GM23338 (cell line): ENCODE measurements at regions not wholly inside any gene's neighbourhood (a gene's known extent, or its start where the extent isn't known, plus 50 kb on each side); places are given as distances from the start of the nearest gene placed in this dataset.

ENCODE experiments used
- ATAC-seq: fragments of 200-7000 bp; cut with Tn5 transposase; 3 replicates; pipeline ENCODE4 v1.9.1; 2020
- DNase-seq: peaks from one replicate; pipeline ENCODE4 v3.0.0-alpha.2; 2015; ENCODE audit warnings: low spot score
- H2AFZ ChIP-seq: fragments of 200-600 bp; sonication (generic); 2 replicates; pipeline ENCODE4 v1.8.0; 2016; ENCODE audit warnings: antibody characterized with exemption, mild to moderate bottlenecking, moderate library complexity
- H3F3A ChIP-seq: fragments of 200-600 bp; sonication (generic); replicated peaks from 2 replicates; pipeline ENCODE4 v1.8.0; 2017; ENCODE audit warnings: antibody characterized with exemption, mixed run types, low read depth
- H3K27ac ChIP-seq: fragments of 200-600 bp; sonication (generic); 2 replicates; pipeline ENCODE4 v1.6.1; 2016; ENCODE audit warnings: low read depth
- H3K27me3 ChIP-seq: fragments of 200-600 bp; sonication (generic); 2 replicates; pipeline ENCODE4 v1.8.0; 2016; ENCODE audit warnings: mild to moderate bottlenecking, mixed run types, moderate library complexity; ENCODE audit not compliant: insufficient read depth
- H3K36me3 ChIP-seq: fragments of 200-600 bp; sonication (generic); 2 replicates; pipeline ENCODE4 v1.8.0; 2016; ENCODE audit warnings: mild to moderate bottlenecking; ENCODE audit not compliant: insufficient read depth
- H3K4me1 ChIP-seq: fragments of 200-600 bp; sonication (generic); 2 replicates; pipeline ENCODE4 v1.8.0; 2016; ENCODE audit warnings: mild to moderate bottlenecking, moderate library complexity; ENCODE audit not compliant: insufficient read depth
- H3K4me2 ChIP-seq: fragments of 200-600 bp; sonication (generic); 2 replicates; pipeline ENCODE4 v1.7.1; 2017; ENCODE audit warnings: mixed run types
- H3K4me3 ChIP-seq: fragments of 200-600 bp; sonication (generic); 2 replicates; pipeline ENCODE4 v1.6.1; 2016; ENCODE audit warnings: mixed run types
- H3K79me2 ChIP-seq: fragments of 200-600 bp; sonication (generic); replicated peaks from 2 replicates; pipeline ENCODE4 v1.8.0; 2017; ENCODE audit warnings: mild to moderate bottlenecking; ENCODE audit not compliant: insufficient read depth
- H3K9me2 ChIP-seq: fragments of 200-600 bp; sonication (generic); 2 replicates; pipeline ENCODE4 v1.8.0; 2017; ENCODE audit not compliant: insufficient read depth
- H4K20me1 ChIP-seq: fragments of 200-600 bp; sonication (generic); replicated peaks from 2 replicates; pipeline ENCODE4 v1.8.0; 2017; ENCODE audit warnings: mild to moderate bottlenecking; ENCODE audit not compliant: insufficient read depth
- H3K27ac Mint-ChIP-seq: 2 replicates; pipeline ENCODE4 v1.8.0; 2020; ENCODE audit warnings: inconsistent platforms, mild to moderate bottlenecking, moderate library complexity, mixed read lengths
- H3K27me3 Mint-ChIP-seq: 3 replicates; pipeline ENCODE4 v1.8.0; 2022; ENCODE audit warnings: low read depth, mild to moderate bottlenecking, moderate library complexity, mixed read lengths, inconsistent platforms; ENCODE audit not compliant: insufficient read depth, poor library complexity
- H3K36me3 Mint-ChIP-seq: 3 replicates; pipeline ENCODE4 v1.8.0; 2021; ENCODE audit warnings: low read depth, mild to moderate bottlenecking, inconsistent platforms, moderate library complexity, mixed read lengths
- H3K4me1 Mint-ChIP-seq: 3 replicates; pipeline ENCODE4 v1.8.0; 2020; ENCODE audit warnings: mild to moderate bottlenecking, inconsistent platforms, mixed read lengths
- H3K4me3 Mint-ChIP-seq: 3 replicates; pipeline ENCODE4 v1.8.0; 2021; ENCODE audit warnings: moderate library complexity, mild to moderate bottlenecking, inconsistent platforms, mixed read lengths
- H3K9me3 Mint-ChIP-seq: 3 replicates; pipeline ENCODE4 v1.8.0; 2020; ENCODE audit warnings: moderate library complexity, mild to moderate bottlenecking, inconsistent platforms, mixed read lengths
- CREB1 ChIP-seq: fragments of 250-450 bp; sonication (Bioruptor Pico); IDR thresholded peaks from 2 replicates; pipeline ENCODE4 v1.5.0; 2020; ENCODE audit warnings: low read depth, mild to moderate bottlenecking, moderate library complexity
- CTCF ChIP-seq, 2 experiments: fragments of 200-600 bp in 1 of 2; sonication (generic) in 1 of 2; conservative IDR thresholded peaks; 2 replicates each; pipeline versions ENCODE4 v1.5.1 to v1.6.1; 2016 to 2017; ENCODE audit warnings: antibody characterized with exemption in 2 of 2, low read depth in 2 of 2, mild to moderate bottlenecking in 2 of 2, moderate library complexity in 1 of 2
- EZH2 ChIP-seq: fragments of 200-600 bp; sonication (generic); IDR thresholded peaks from one replicate; pipeline ENCODE4 v1.8.0; 2017; ENCODE audit warnings: antibody characterized with exemption, mild to moderate bottlenecking, low read depth; ENCODE audit not compliant: unreplicated experiment
- EZH2phosphoT487 ChIP-seq: fragments of 200-600 bp; sonication (generic); IDR thresholded peaks from one replicate; pipeline ENCODE4 v1.8.1; 2018; ENCODE audit warnings: antibody characterized with exemption; ENCODE audit not compliant: unreplicated experiment
- JUNB ChIP-seq: IDR thresholded peaks from one replicate; pipeline ENCODE4 v1.6.1; 2016; ENCODE audit warnings: antibody characterized with exemption; ENCODE audit not compliant: unreplicated experiment
- NANOG ChIP-seq: IDR thresholded peaks from 2 replicates; pipeline ENCODE4 v1.6.1; 2016; ENCODE audit warnings: antibody characterized with exemption, borderline replicate concordance
- POLR2AphosphoS5 ChIP-seq: IDR thresholded peaks from 2 replicates; pipeline ENCODE4 v1.6.1; 2016; ENCODE audit warnings: antibody characterized with exemption, low read depth
- STAT1 ChIP-seq: IDR thresholded peaks from one replicate; pipeline ENCODE4 v1.6.1; 2016; ENCODE audit warnings: antibody characterized with exemption; ENCODE audit not compliant: unreplicated experiment
- ZNF114 ChIP-seq: fragments of 250-450 bp; sonication (Bioruptor Pico); IDR thresholded peaks from 2 replicates; pipeline ENCODE4 v1.5.0; 2020; ENCODE audit warnings: mild to moderate bottlenecking, moderate library complexity
- ZNF331 ChIP-seq: fragments of 250-450 bp; sonication (Bioruptor Pico); IDR thresholded peaks from 2 replicates; pipeline ENCODE4 v1.5.0; 2020; ENCODE audit warnings: low read depth, mild to moderate bottlenecking, moderate library complexity
- ZNF462 ChIP-seq: fragments of 250-450 bp; sonication (Bioruptor Pico); IDR thresholded peaks from 2 replicates; pipeline ENCODE4 v1.5.0; 2020; ENCODE audit warnings: mild to moderate bottlenecking, moderate library complexity
- TF ChIP-seq, protein P1 (sequence below): IDR thresholded peaks from 2 replicates; pipeline ENCODE4 v1.6.1; 2016; ENCODE audit warnings: antibody characterized with exemption
- TF ChIP-seq, protein P2 (sequence below): IDR thresholded peaks from one replicate; pipeline ENCODE4 v1.6.1; 2018; ENCODE audit warnings: antibody characterized with exemption; ENCODE audit not compliant: unreplicated experiment

DNA sequence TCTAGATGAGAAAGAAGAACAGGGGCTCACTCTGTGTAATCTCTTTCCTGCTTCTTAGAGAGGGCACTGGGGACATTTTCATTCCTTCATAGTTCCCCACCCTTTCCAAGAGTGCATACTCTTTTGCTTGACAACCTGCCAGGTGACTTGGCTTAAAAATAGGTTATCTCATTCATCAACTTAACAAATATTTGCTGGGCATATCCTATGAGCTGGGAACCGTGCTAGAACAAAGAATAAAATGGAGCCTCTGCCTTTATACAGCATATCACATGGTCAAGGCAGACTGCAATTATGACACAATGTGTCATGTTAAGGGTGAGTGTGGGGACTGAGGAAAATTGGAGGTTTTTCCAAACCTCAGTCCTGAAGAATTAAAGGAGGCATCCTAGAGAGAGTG lies 209.8 kb upstream of the FOXA2 start:
- no peak for ATAC-seq
- no peak overlapping the region for H3K27ac Mint-ChIP-seq

More for the DNA sequence above, 209.8 kb upstream of the FOXA2 start:
- no peaks in the 10 kb centered on the region for H4K20me1 ChIP-seq
- no peaks in the 10 kb centered on the region for H3K36me3 ChIP-seq
- Mint-ChIP-seq H3K4me1 (peaks cover 6% of the 10 kb centered on the region; the same call in 2 of the 3 replicates), H3K4me3 (no peak overlapping the region), H3K27me3 (peaks cover 2% of the 10 kb centered on the region), H3K9me3 (no peaks in the 10 kb centered on the region), H3K36me3 (no peaks in the 10 kb centered on the region)
- H3K27me3 ChIP-seq: no peaks in the 10 kb centered on the region
- TF ChIP-seq, protein P1, sequence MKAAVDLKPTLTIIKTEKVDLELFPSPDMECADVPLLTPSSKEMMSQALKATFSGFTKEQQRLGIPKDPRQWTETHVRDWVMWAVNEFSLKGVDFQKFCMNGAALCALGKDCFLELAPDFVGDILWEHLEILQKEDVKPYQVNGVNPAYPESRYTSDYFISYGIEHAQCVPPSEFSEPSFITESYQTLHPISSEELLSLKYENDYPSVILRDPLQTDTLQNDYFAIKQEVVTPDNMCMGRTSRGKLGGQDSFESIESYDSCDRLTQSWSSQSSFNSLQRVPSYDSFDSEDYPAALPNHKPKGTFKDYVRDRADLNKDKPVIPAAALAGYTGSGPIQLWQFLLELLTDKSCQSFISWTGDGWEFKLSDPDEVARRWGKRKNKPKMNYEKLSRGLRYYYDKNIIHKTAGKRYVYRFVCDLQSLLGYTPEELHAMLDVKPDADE: no peak
- TF ChIP-seq CREB1 (CRISPR knock-in tag): no peak
- TF ChIP-seq JUNB: no peak
- TF ChIP-seq EZH2: no peak
- no peak for TF ChIP-seq ZNF114
- TF ChIP-seq CTCF (conservative IDR thresholded peaks at IDR 0.05; ENCODE audit: low read depth in 2 of 2): no peak
- TF ChIP-seq NANOG: no peak
- no peak for TF ChIP-seq EZH2phosphoT487
- TF ChIP-seq, protein P2, sequence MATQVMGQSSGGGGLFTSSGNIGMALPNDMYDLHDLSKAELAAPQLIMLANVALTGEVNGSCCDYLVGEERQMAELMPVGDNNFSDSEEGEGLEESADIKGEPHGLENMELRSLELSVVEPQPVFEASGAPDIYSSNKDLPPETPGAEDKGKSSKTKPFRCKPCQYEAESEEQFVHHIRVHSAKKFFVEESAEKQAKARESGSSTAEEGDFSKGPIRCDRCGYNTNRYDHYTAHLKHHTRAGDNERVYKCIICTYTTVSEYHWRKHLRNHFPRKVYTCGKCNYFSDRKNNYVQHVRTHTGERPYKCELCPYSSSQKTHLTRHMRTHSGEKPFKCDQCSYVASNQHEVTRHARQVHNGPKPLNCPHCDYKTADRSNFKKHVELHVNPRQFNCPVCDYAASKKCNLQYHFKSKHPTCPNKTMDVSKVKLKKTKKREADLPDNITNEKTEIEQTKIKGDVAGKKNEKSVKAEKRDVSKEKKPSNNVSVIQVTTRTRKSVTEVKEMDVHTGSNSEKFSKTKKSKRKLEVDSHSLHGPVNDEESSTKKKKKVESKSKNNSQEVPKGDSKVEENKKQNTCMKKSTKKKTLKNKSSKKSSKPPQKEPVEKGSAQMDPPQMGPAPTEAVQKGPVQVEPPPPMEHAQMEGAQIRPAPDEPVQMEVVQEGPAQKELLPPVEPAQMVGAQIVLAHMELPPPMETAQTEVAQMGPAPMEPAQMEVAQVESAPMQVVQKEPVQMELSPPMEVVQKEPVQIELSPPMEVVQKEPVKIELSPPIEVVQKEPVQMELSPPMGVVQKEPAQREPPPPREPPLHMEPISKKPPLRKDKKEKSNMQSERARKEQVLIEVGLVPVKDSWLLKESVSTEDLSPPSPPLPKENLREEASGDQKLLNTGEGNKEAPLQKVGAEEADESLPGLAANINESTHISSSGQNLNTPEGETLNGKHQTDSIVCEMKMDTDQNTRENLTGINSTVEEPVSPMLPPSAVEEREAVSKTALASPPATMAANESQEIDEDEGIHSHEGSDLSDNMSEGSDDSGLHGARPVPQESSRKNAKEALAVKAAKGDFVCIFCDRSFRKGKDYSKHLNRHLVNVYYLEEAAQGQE: no peak
- no peak for TF ChIP-seq STAT1
- TF ChIP-seq ZNF331 (CRISPR knock-in tag): no peak
- TF ChIP-seq POLR2AphosphoS5: no peak
- TF ChIP-seq ZNF462 (CRISPR knock-in tag): no peak
- H3K27ac ChIP-seq: no peak overlapping the region
- no peak overlapping the region for H2AFZ ChIP-seq
- no peak overlapping the region for H3K4me2 ChIP-seq
- H3K4me1 ChIP-seq: no peaks in the 10 kb centered on the region
- no peak for DNase-seq
- no peak overlapping the region for H3K4me3 ChIP-seq
- H3K79me2 ChIP-seq: no peaks in the 10 kb centered on the region
- no peaks in the 10 kb centered on the region for H3F3A ChIP-seq
- peaks cover 21% of the 10 kb centered on the region for H3K9me2 ChIP-seq
